HG03342 (cell line): ENCODE measurements at regions not wholly inside any gene's neighbourhood (a gene's known extent, or its start where the extent isn't known, plus 50 kb on each side); places are given as distances from the start of the nearest gene placed in this dataset.
"Not testable (repeated sequence)": the region's sequence is repeated elsewhere in the genome, so short reads cannot be mapped to it uniquely, and the experiment has no call there.

Experiments
- ATAC-seq: cut with Tn5 transposase; IDR thresholded peaks from one replicate; pipeline ENCODE4 v1.9.1; 2021; ENCODE audit warnings: mild to moderate bottlenecking, moderate library complexity; ENCODE audit not compliant: unreplicated experiment

GRCh38 chr4:183814461-183814860 is 90.6 kb upstream of the STOX2 start:
- ATAC-seq = no peak

GRCh38 chr4:183816077-183816476 is 89.0 kb upstream of the STOX2 start:
- no peak for ATAC-seq

- ATAC-seq = no peak
Measured at GRCh38 chr4:183816882-183817509, 88.1 kb upstream of the STOX2 start.

- not testable (repeated sequence) for ATAC-seq
Measured at GRCh38 chr4:183818591-183818990, 86.5 kb upstream of the STOX2 start.

- ATAC-seq = no peak
Measured at GRCh38 chr4:183821076-183821853, 83.8 kb upstream of the STOX2 start.

GRCh38 chr4:183823434-183823833 is 81.7 kb upstream of the STOX2 start:
- no peak for ATAC-seq

- ATAC-seq = no peak
Measured at GRCh38 chr4:183825346-183825745, 79.8 kb upstream of the STOX2 start.

GRCh38 chr4:183826461-183826860 is 78.6 kb upstream of the STOX2 start:
- no peak for ATAC-seq

- no peak for ATAC-seq
Measured at GRCh38 chr4:183828125-183828524, 77.0 kb upstream of the STOX2 start.

GRCh38 chr4:183828839-183829238 is 76.3 kb upstream of the STOX2 start:
- ATAC-seq = no peak

GRCh38 chr4:183830438-183830985 is 74.6 kb upstream of the STOX2 start:
- ATAC-seq = no peak

GRCh38 chr4:183831026-183831446 is 74.1 kb upstream of the STOX2 start:
- ATAC-seq = no peak

GRCh38 chr4:183831683-183832082 is 73.4 kb upstream of the STOX2 start:
- ATAC-seq = no peak

- no peak for ATAC-seq
Measured at GRCh38 chr4:183832776-183833450, 72.2 kb upstream of the STOX2 start.

GRCh38 chr4:183834252-183834651 is 70.9 kb upstream of the STOX2 start:
- no peak for ATAC-seq

GRCh38 chr4:183837222-183837621 is 67.9 kb upstream of the STOX2 start:
- no peak for ATAC-seq

GRCh38 chr4:183838987-183839712 is 66.0 kb upstream of the STOX2 start:
- ATAC-seq = no peak

- ATAC-seq = peak; percentile 75
Measured at GRCh38 chr4:183840311-183840710, 64.8 kb upstream of the STOX2 start.

GRCh38 chr4:183841001-183841400 is 64.1 kb upstream of the STOX2 start:
- ATAC-seq = no peak

GRCh38 chr4:183842129-183842528 is 63.0 kb upstream of the STOX2 start:
- ATAC-seq = no peak

- ATAC-seq = no peak
Measured at GRCh38 chr4:183843248-183843671, 61.8 kb upstream of the STOX2 start.
